ENCODE measurements at regions not wholly inside any gene's neighbourhood (a gene's known extent, or its start where the extent isn't known, plus 50 kb on each side); places are given as distances from the start of the nearest gene placed in this dataset.

GRCh38 chrX:7545564-7545963 is 297.4 kb upstream of the VCX start:
- Histone ChIP-seq H3K27ac (ENCODE audit: low read depth in 1 of 2, low read length in 1 of 2) (no peak overlapping the region), H3K4me1 (ENCODE audit: control insufficient read depth in 5 of 5, insufficient read depth in 5 of 5, low read length in 5 of 5) (no peaks in the 10 kb centered on the region), H3K9me3 (ENCODE audit: control insufficient read depth in 4 of 4, insufficient read depth in 3 of 4, low read length in 3 of 4) (peaks cover 0 to 3% (median 1%) of the 10 kb centered on the region in 4 donors), H3K36me3 (ENCODE audit: control insufficient read depth in 4 of 4, insufficient read depth in 4 of 4, low read length in 4 of 4) (no peaks in the 10 kb centered on the region), H3K9ac (ENCODE audit: insufficient read depth in 1 of 2, low read length in 2 of 2) (no peak overlapping the region), H3K27me3 (ENCODE audit: control insufficient read depth in 3 of 3, insufficient read depth in 3 of 3, low read length in 2 of 3) (peaks cover 0 to 32% (median 3%) of the 10 kb centered on the region in 3 donors), H3K4me3 (no peak overlapping the region)
- ATAC-seq (ENCODE audit: insufficient read depth, low FRiP score): no peak
- no peak for DNase-seq
- 90 to 95% methylated on average over 1 of the region's 1 CpG for WGBS, 2 donors
- TF ChIP-seq CTCF (IDR thresholded peaks at IDR 0.05; ENCODE audit: control extremely low read depth, extremely low read depth): no peak

GRCh38 chrX:7542587-7543380 is 300.2 kb upstream of the VCX start:
- DNase-seq: no peak
- no peak for ATAC-seq (ENCODE audit: insufficient read depth, low FRiP score)
- TF ChIP-seq CTCF (IDR thresholded peaks at IDR 0.05; ENCODE audit: control extremely low read depth, extremely low read depth): no peak
- Histone ChIP-seq H3K36me3 (ENCODE audit: control insufficient read depth in 4 of 4, insufficient read depth in 4 of 4, low read length in 4 of 4) (no peaks in the 10 kb centered on the region), H3K4me1 (ENCODE audit: control insufficient read depth in 5 of 5, insufficient read depth in 5 of 5, low read length in 5 of 5) (no peaks in the 10 kb centered on the region), H3K27me3 (ENCODE audit: control insufficient read depth in 3 of 3, insufficient read depth in 3 of 3, low read length in 2 of 3) (peaks cover 0 to 25% (median 3%) of the 10 kb centered on the region in 3 donors), H3K9me3 (ENCODE audit: control insufficient read depth in 4 of 4, insufficient read depth in 3 of 4, low read length in 3 of 4) (peaks cover 0 to 6% (median 1%) of the 10 kb centered on the region in 4 donors), H3K27ac (ENCODE audit: low read depth in 1 of 2, low read length in 1 of 2) (no peak overlapping the region), H3K9ac (ENCODE audit: insufficient read depth in 1 of 2, low read length in 2 of 2) (no peak overlapping the region), H3K4me3 (no peak overlapping the region)
- 85 to 93% methylated on average over 6 of the region's 6 CpGs for WGBS, 2 donors

- Histone ChIP-seq H3K27ac (ENCODE audit: low read depth in 1 of 2, low read length in 1 of 2) (no peak overlapping the region), H3K27me3 (ENCODE audit: control insufficient read depth in 3 of 3, insufficient read depth in 3 of 3, low read length in 2 of 3) (peaks cover 0 to 5% (median 0%) of the 10 kb centered on the region in 3 donors), H3K4me1 (ENCODE audit: control insufficient read depth in 5 of 5, insufficient read depth in 5 of 5, low read length in 5 of 5) (no peaks in the 10 kb centered on the region), H3K4me3 (no peak overlapping the region), H3K9me3 (ENCODE audit: control insufficient read depth in 4 of 4, insufficient read depth in 3 of 4, low read length in 3 of 4) (no peaks in the 10 kb centered on the region), H3K36me3 (ENCODE audit: control insufficient read depth in 4 of 4, insufficient read depth in 4 of 4, low read length in 4 of 4) (no peaks in the 10 kb centered on the region), H3K9ac (ENCODE audit: insufficient read depth in 1 of 2, low read length in 2 of 2) (no peak overlapping the region)
- ATAC-seq (ENCODE audit: insufficient read depth, low FRiP score) (no peak), DNase-seq (no peak)
- no peak for TF ChIP-seq CTCF (IDR thresholded peaks at IDR 0.05; ENCODE audit: control extremely low read depth, extremely low read depth)
- WGBS, 2 donors: 77 to 86% methylated on average over 2 of the region's 2 CpGs
Measured at GRCh38 chrX:7522860-7523259, 320.1 kb upstream of the VCX start.
